ENCODE measurements at regions not wholly inside any gene's neighbourhood (a gene's known extent, or its start where the extent isn't known, plus 50 kb on each side); places are given as distances from the start of the nearest gene placed in this dataset.

DNA sequence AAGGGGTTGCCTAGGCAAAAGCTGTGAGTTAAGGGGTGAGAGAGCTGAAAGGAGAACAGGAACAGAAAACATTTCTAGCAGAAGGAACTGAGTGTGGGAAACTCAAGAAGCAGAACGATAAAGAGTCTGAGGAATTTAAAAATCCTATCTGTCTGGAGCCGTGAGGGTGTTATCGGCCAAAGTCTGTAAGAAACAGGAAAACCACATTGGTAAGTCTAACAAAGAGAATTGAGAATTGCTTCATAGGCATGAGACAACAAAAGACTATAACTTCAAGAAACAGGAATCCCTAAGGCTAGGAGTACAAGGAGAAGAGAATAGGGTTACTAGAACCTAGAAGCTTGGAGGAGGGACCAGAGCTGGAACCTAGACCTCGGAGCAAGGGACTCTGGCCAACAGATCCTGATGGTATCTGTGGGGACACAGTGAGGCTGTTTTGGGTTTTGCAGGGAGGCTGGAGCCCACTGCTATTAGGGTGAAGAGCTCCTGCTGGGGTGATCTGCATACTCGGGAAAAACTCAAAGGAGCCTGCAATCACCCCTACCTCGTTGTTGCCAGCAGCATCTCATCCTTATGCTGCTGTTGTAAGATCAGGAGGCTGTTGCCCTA lies 175.6 kb downstream of the FBXO8 start:
- TF ChIP-seq GLIS3 (CRISPR knock-in tag; IDR thresholded peaks at IDR 0.05) (no peak), ZC3H10 (CRISPR knock-in tag; IDR thresholded peaks at IDR 0.05) (no peak), OSR1 (CRISPR knock-in tag; IDR thresholded peaks at IDR 0.05) (no peak), CSDC2 (CRISPR knock-in tag; IDR thresholded peaks at IDR 0.05) (no peak), ZFP3 (CRISPR knock-in tag; IDR thresholded peaks at IDR 0.05) (no peak), BACH2 (CRISPR knock-in tag; IDR thresholded peaks at IDR 0.05; ENCODE audit: borderline replicate concordance) (no peak), PATZ1 (CRISPR knock-in tag; IDR thresholded peaks at IDR 0.05; ENCODE audit: borderline replicate concordance) (no peak), POU6F1 (CRISPR knock-in tag; IDR thresholded peaks at IDR 0.05; ENCODE audit: borderline replicate concordance, low read depth) (no peak), RARB (CRISPR knock-in tag; IDR thresholded peaks at IDR 0.05) (no peak), ZNF70 (CRISPR knock-in tag; IDR thresholded peaks at IDR 0.05) (no peak), TOX (CRISPR knock-in tag; IDR thresholded peaks at IDR 0.05; ENCODE audit: borderline replicate concordance) (no peak), TCF4 (CRISPR knock-in tag; IDR thresholded peaks at IDR 0.05; ENCODE audit: borderline replicate concordance) (no peak), ISL1 (CRISPR knock-in tag; IDR thresholded peaks at IDR 0.05) (no peak), ZNF8 (CRISPR knock-in tag; IDR thresholded peaks at IDR 0.05) (no peak), ARNTL (CRISPR knock-in tag; IDR thresholded peaks at IDR 0.05; ENCODE audit: borderline replicate concordance, low read depth) (no peak), PPARA (CRISPR knock-in tag; IDR thresholded peaks at IDR 0.05; ENCODE audit: borderline replicate concordance) (no peak)
- TF ChIP-seq, protein P1, sequence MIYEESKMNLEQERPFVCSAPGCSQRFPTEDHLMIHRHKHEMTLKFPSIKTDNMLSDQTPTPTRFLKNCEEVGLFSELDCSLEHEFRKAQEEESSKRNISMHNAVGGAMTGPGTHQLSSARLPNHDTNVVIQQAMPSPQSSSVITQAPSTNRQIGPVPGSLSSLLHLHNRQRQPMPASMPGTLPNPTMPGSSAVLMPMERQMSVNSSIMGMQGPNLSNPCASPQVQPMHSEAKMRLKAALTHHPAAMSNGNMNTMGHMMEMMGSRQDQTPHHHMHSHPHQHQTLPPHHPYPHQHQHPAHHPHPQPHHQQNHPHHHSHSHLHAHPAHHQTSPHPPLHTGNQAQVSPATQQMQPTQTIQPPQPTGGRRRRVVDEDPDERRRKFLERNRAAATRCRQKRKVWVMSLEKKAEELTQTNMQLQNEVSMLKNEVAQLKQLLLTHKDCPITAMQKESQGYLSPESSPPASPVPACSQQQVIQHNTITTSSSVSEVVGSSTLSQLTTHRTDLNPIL (CRISPR knock-in tag; IDR thresholded peaks at IDR 0.05; ENCODE audit: low read depth) = no peak
- TF ChIP-seq, protein P2, sequence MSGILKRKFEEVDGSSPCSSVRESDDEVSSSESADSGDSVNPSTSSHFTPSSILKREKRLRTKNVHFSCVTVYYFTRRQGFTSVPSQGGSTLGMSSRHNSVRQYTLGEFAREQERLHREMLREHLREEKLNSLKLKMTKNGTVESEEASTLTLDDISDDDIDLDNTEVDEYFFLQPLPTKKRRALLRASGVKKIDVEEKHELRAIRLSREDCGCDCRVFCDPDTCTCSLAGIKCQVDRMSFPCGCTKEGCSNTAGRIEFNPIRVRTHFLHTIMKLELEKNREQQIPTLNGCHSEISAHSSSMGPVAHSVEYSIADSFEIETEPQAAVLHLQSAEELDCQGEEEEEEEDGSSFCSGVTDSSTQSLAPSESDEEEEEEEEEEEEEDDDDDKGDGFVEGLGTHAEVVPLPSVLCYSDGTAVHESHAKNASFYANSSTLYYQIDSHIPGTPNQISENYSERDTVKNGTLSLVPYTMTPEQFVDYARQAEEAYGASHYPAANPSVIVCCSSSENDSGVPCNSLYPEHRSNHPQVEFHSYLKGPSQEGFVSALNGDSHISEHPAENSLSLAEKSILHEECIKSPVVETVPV (CRISPR knock-in tag; IDR thresholded peaks at IDR 0.05) = no peak
- no peak for ATAC-seq

- TF ChIP-seq SNAI2 (CRISPR knock-in tag; IDR thresholded peaks at IDR 0.05) = no peak
- TF ChIP-seq ESRRG (CRISPR knock-in tag; IDR thresholded peaks at IDR 0.05) = no peak
- no peak for TF ChIP-seq ZFP30 (CRISPR knock-in tag; IDR thresholded peaks at IDR 0.05)
- no peak for TF ChIP-seq ISL1 (CRISPR knock-in tag; IDR thresholded peaks at IDR 0.05)
- TF ChIP-seq TOX (CRISPR knock-in tag; IDR thresholded peaks at IDR 0.05; ENCODE audit: borderline replicate concordance) = no peak
- TF ChIP-seq, protein P1 (CRISPR knock-in tag; IDR thresholded peaks at IDR 0.05; ENCODE audit: low read depth) = no peak
- TF ChIP-seq TCF4 (CRISPR knock-in tag; IDR thresholded peaks at IDR 0.05; ENCODE audit: borderline replicate concordance) = no peak
- no peak for TF ChIP-seq RARB (CRISPR knock-in tag; IDR thresholded peaks at IDR 0.05)
- TF ChIP-seq GLIS3 (CRISPR knock-in tag; IDR thresholded peaks at IDR 0.05) = no peak
- TF ChIP-seq, protein P2 (CRISPR knock-in tag; IDR thresholded peaks at IDR 0.05) = no peak
- no peak for TF ChIP-seq ZFP3 (CRISPR knock-in tag; IDR thresholded peaks at IDR 0.05)
- no peak for TF ChIP-seq PPARA (CRISPR knock-in tag; IDR thresholded peaks at IDR 0.05; ENCODE audit: borderline replicate concordance)
- TF ChIP-seq TSHZ2 (CRISPR knock-in tag; IDR thresholded peaks at IDR 0.05) = no peak
- TF ChIP-seq CSDC2 (CRISPR knock-in tag; IDR thresholded peaks at IDR 0.05) = no peak
- TF ChIP-seq PATZ1 (CRISPR knock-in tag; IDR thresholded peaks at IDR 0.05; ENCODE audit: borderline replicate concordance) = no peak
- TF ChIP-seq ARNTL (CRISPR knock-in tag; IDR thresholded peaks at IDR 0.05; ENCODE audit: borderline replicate concordance, low read depth) = no peak
- TF ChIP-seq POU6F1 (CRISPR knock-in tag; IDR thresholded peaks at IDR 0.05; ENCODE audit: borderline replicate concordance, low read depth) = no peak
- TF ChIP-seq ZNF8 (CRISPR knock-in tag; IDR thresholded peaks at IDR 0.05) = no peak
- no peak for ATAC-seq
Observed at GRCh38 chr4:174105202-174105601, 178.3 kb downstream of the FBXO8 start.

All from SK-N-SH treated with all-trans-retinoic acid at 6 μM for 48 hours (cell line).